Heart right ventricle (tissue), 16 donors: ENCODE measurements at regions not wholly inside any gene's neighbourhood (a gene's known extent, or its start where the extent isn't known, plus 50 kb on each side); places are given as distances from the start of the nearest gene placed in this dataset.

Experiments used
- ATAC-seq, 8 donors: fragments of 200-7000 bp; cut with Tn5 transposase; one replicate each; pipeline ENCODE4 v1.9.1; 2020; ENCODE audit warnings: mild to moderate bottlenecking in 8 of 8, moderate library complexity in 8 of 8, moderate number of reproducible peaks in 1 of 8
- DNase-seq, 2 donors: peaks; one replicate each; pipeline ENCODE4 v3.0.0-alpha.2; 2020
- H3K27ac ChIP-seq, 10 donors: fragments of 200-600 bp; sonication (generic) in 2 of 10; one replicate each; pipeline versions ENCODE4 v1.5.0 to v1.8.0; 2020 to 2022; ENCODE audit warnings: mild to moderate bottlenecking in 3 of 10
- H3K27me3 ChIP-seq, 7 donors: fragments of 200-600 bp; one replicate each; pipeline ENCODE4 v1.8.0; 2021 to 2022; ENCODE audit warnings: mild to moderate bottlenecking in 2 of 7
- H3K36me3 ChIP-seq, 9 donors: fragments of 200-600 bp; sonication (generic) in 1 of 9; one replicate each; pipeline versions ENCODE4 v1.5.0 to v1.8.0; 2020 to 2022; ENCODE audit warnings: mild to moderate bottlenecking in 2 of 9
- H3K4me1 ChIP-seq, 9 donors: fragments of 200-600 bp; sonication (generic) in 1 of 9; one replicate each; pipeline versions ENCODE4 v1.5.0 to v1.8.0; 2020 to 2022; ENCODE audit warnings: mild to moderate bottlenecking in 4 of 9
- H3K4me3 ChIP-seq, 10 donors: fragments of 200-600 bp; sonication (generic) in 2 of 10; one replicate each; pipeline versions ENCODE4 v1.5.0 to v1.8.0; 2020 to 2022; ENCODE audit warnings: mild to moderate bottlenecking in 7 of 10, moderate library complexity in 2 of 10
- H3K9me3 ChIP-seq, 11 donors: fragments of 200-600 bp in 10 of 11; sonication (generic) in 2 of 11; one replicate each; pipeline versions ENCODE4 v1.5.0 to v1.8.0; 2013 to 2022; ENCODE audit warnings: mild to moderate bottlenecking in 2 of 11, control low read depth in 1 of 11, moderate library complexity in 1 of 11
- CTCF ChIP-seq, 9 donors: fragments of 200-600 bp; sonication (generic) in 2 of 9; IDR thresholded peaks; one replicate each; pipeline versions ENCODE4 v1.5.0 to v1.8.0; 2021 to 2022; ENCODE audit warnings: antibody characterized with exemption in 9 of 9, mild to moderate bottlenecking in 5 of 9, moderate library complexity in 1 of 9
- WGBS, 2 donors: extraction: QIAGEN DNeasy Blood & Tissue Kit; methylation state at CpG; one replicate each; pipeline ENCODE4 v1.1.7; 2013; ENCODE audit warnings: inconsistent platforms in 1 of 2; 5-methylcytosine and 5-hydroxymethylcytosine counted together
- intact Hi-C, 10 donors: fragments of 100-400 bp; cut with DNase I; formaldehyde crosslinking; loops; one replicate each; pipeline versions ENCODE4 v1.11.1 to v1.14.2; 2022
- donor health status: Arrhythmogenic right ventricular cardiomyopathy.
- donor health status: ischemic (EF 13 %, LVEDD 7.1; RV severe dilation, severe dysfunction).
- donor health status: healthy with polysubstance abuse.
- donor health status: DM: no; HTN: yes; CAD: no.
- donor health status: DM: no; HTN: no; CAD: no.
- donor health status: ischemic (EF 25% LVEDD 6.9; RV normal size, moderate dysfunction).
- donor health status: ischemic (EF 25% LVEDD 5.7; RV mildly dilated, moderate dysfunction).
- donor health status: healthy.
- donor health status: DM: yes; HTN: yes; CAD: no.
- donor health status: Ischemic cardiomyopathy.
- donor health status: ischemic (EF 35%, LVEDD 5.7; RV mildly dilated, moderate dysfunction).
- donor health status: nonischemic (EF 11% LVEDD 7.7; RV severe dilation, severe dysfunction).
- donor health status: DM: yes; HTN: yes; CAD: no.
- donor health status: PGD.
- donor health status: ischemic (EF 29% LVEDD 5.4; RV normal size, mild dysfunction).
- donor health status: nonischemic (EF 23%, LVEDD 6.1; RV moderate dilation, normal function).

GRCh38 chr12:85352016-85352415 lies 72.0 kb downstream of the ALX1 start:
- intact Hi-C loops = no loop called here
- Histone ChIP-seq H3K27me3 (peaks cover 0 to 3% (median 0%) of the 10 kb centered on the region in 7 donors), H3K4me3 (no peak overlapping the region), H3K27ac (no peak overlapping the region), H3K36me3 (no peaks in the 10 kb centered on the region), H3K9me3 (no peaks in the 10 kb centered on the region), H3K4me1 (no peaks in the 10 kb centered on the region)
- TF ChIP-seq CTCF (IDR thresholded peaks at IDR 0.05) = no peak
- ATAC-seq (no peak), DNase-seq (no peak)

- no peaks in the 10 kb centered on the region for H3K9me3 ChIP-seq
- no peak overlapping the region for H3K27ac ChIP-seq
- H3K27me3 ChIP-seq = peaks cover 0 to 3% (median 0%) of the 10 kb centered on the region in 7 donors
- DNase-seq (no peak), ATAC-seq (no peak)
- H3K36me3 ChIP-seq = no peaks in the 10 kb centered on the region
- no peaks in the 10 kb centered on the region for H3K4me1 ChIP-seq
- no peak overlapping the region for H3K4me3 ChIP-seq
- intact Hi-C loops = no loop called here
- no peak for TF ChIP-seq CTCF (IDR thresholded peaks at IDR 0.05)
- WGBS, 2 donors = 26 to 31% methylated on average over 3 of the region's 3 CpGs
Measured at GRCh38 chr12:85356596-85357385, 76.8 kb downstream of the ALX1 start.

GRCh38 chr12:85357609-85358008 lies 77.6 kb downstream of the ALX1 start:
- 89 to 98% methylated on average over 1 of the region's 1 CpG for WGBS, 2 donors
- Histone ChIP-seq H3K4me1 (no peaks in the 10 kb centered on the region), H3K4me3 (no peak overlapping the region), H3K27ac (no peak overlapping the region), H3K9me3 (no peaks in the 10 kb centered on the region), H3K36me3 (no peaks in the 10 kb centered on the region), H3K27me3 (peaks cover 0 to 3% (median 0%) of the 10 kb centered on the region in 7 donors)
- intact Hi-C loops = no loop called here
- ATAC-seq = no peak
- TF ChIP-seq CTCF (IDR thresholded peaks at IDR 0.05) = no peak
- DNase-seq = no peak

- no peak for TF ChIP-seq CTCF (IDR thresholded peaks at IDR 0.05)
- no peak for DNase-seq
- 0 to 31% methylated on average over 1 of the region's 1 CpG for WGBS, 2 donors
- peaks cover 0 to 1% (median 0%) of the 10 kb centered on the region in 7 donors for H3K27me3 ChIP-seq
- no peak overlapping the region for H3K27ac ChIP-seq
- no peaks in the 10 kb centered on the region for H3K36me3 ChIP-seq
- no peak overlapping the region for H3K4me3 ChIP-seq
- no peaks in the 10 kb centered on the region for H3K4me1 ChIP-seq
- intact Hi-C loops = no loop called here
- no peaks in the 10 kb centered on the region for H3K9me3 ChIP-seq
- no peak for ATAC-seq
Measured at GRCh38 chr12:85358715-85359114, 78.7 kb downstream of the ALX1 start.
